Astrocyte (in vitro differentiated cells and primary cell): ENCODE measurements at regions not wholly inside any gene's neighbourhood (a gene's known extent, or its start where the extent isn't known, plus 50 kb on each side); places are given as distances from the start of the nearest gene placed in this dataset.

Experiments used
- DNase-seq: peaks from one replicate; pipeline ENCODE4 v3.0.0-alpha.2; 2010; ENCODE audit warnings: low read depth
- FAIRE-seq: peaks from 2 replicates; lab custom pipeline; 2011; peaks lifted over from hg19 to GRCh38; lab: Jason Lieb, UNC
- H2AFZ ChIP-seq: 2 replicates; pipeline ENCODE4 v1.6.0; 2012; ENCODE audit warnings: low read depth, low read length, inconsistent platforms
- H3K27ac ChIP-seq: 2 replicates; pipeline ENCODE4 v1.5.1; 2011; ENCODE audit warnings: low read depth, low read length, inconsistent platforms
- H3K27me3 ChIP-seq: 2 replicates; pipeline ENCODE4 v1.6.0; 2011; ENCODE audit warnings: low read length, inconsistent platforms; ENCODE audit not compliant: insufficient read depth
- H3K36me3 ChIP-seq: 2 replicates; pipeline ENCODE4 v1.5.1; 2011; ENCODE audit warnings: low read length, inconsistent platforms; ENCODE audit not compliant: insufficient read depth
- H3K4me1 ChIP-seq: 2 replicates; pipeline ENCODE4 v1.5.1; 2011; ENCODE audit warnings: low read length, inconsistent platforms; ENCODE audit not compliant: insufficient read depth
- H3K4me2 ChIP-seq: 2 replicates; pipeline ENCODE4 v1.6.0; 2012; ENCODE audit warnings: low read length, inconsistent platforms
- H3K4me3 ChIP-seq: 2 replicates; pipeline ENCODE4 v1.5.1; 2011; ENCODE audit warnings: low read depth, mild to moderate bottlenecking, low read length, inconsistent platforms; ENCODE audit not compliant: insufficient read depth
- H3K79me2 ChIP-seq: 2 replicates; pipeline ENCODE4 v1.6.0; 2012; ENCODE audit warnings: mild to moderate bottlenecking, low read length, inconsistent platforms; ENCODE audit not compliant: insufficient read depth
- H3K9ac ChIP-seq: 2 replicates; pipeline ENCODE4 v1.6.0; 2012; ENCODE audit warnings: mild to moderate bottlenecking, low read length, inconsistent platforms
- H3K9me3 ChIP-seq: 2 replicates; pipeline ENCODE4 v1.5.1; 2012; ENCODE audit warnings: low read depth, mild to moderate bottlenecking, low read length, inconsistent platforms; ENCODE audit not compliant: insufficient read depth
- H4K20me1 ChIP-seq: 2 replicates; pipeline ENCODE4 v1.6.0; 2012; ENCODE audit warnings: low read length, inconsistent platforms; ENCODE audit not compliant: insufficient read depth
- H3K27ac Mint-ChIP-seq: one replicate; pipeline ENCODE4 v1.8.0; 2021; ENCODE audit warnings: mild to moderate bottlenecking, mixed read lengths; ENCODE audit not compliant: unreplicated experiment
- H3K27me3 Mint-ChIP-seq: one replicate; pipeline ENCODE4 v1.8.0; 2021; ENCODE audit warnings: low read depth, mixed read lengths; ENCODE audit not compliant: unreplicated experiment
- H3K36me3 Mint-ChIP-seq: one replicate; pipeline ENCODE4 v1.8.0; 2021; ENCODE audit warnings: low read depth, mixed read lengths; ENCODE audit not compliant: unreplicated experiment
- H3K4me1 Mint-ChIP-seq: one replicate; pipeline ENCODE4 v1.8.0; 2021; ENCODE audit warnings: low read depth, mixed read lengths; ENCODE audit not compliant: unreplicated experiment
- H3K4me3 Mint-ChIP-seq: one replicate; pipeline ENCODE4 v1.8.0; 2021; ENCODE audit warnings: mild to moderate bottlenecking, moderate library complexity, mixed read lengths; ENCODE audit not compliant: unreplicated experiment
- H3K9me3 Mint-ChIP-seq: one replicate; pipeline ENCODE4 v1.8.0; 2021; ENCODE audit warnings: mild to moderate bottlenecking, mixed read lengths; ENCODE audit not compliant: unreplicated experiment
- EZH2 ChIP-seq: IDR thresholded peaks from 2 replicates; pipeline ENCODE4 v1.6.1; 2012; ENCODE audit warnings: mild to moderate bottlenecking, low read length, inconsistent platforms; ENCODE audit not compliant: insufficient read depth
- TF ChIP-seq, protein P1 (sequence below): IDR thresholded peaks from 2 replicates; pipeline ENCODE4 v1.5.1; 2011; ENCODE audit warnings: low read depth, mild to moderate bottlenecking, inconsistent platforms, low read length, moderate library complexity; ENCODE audit not compliant: insufficient read depth

DNA sequence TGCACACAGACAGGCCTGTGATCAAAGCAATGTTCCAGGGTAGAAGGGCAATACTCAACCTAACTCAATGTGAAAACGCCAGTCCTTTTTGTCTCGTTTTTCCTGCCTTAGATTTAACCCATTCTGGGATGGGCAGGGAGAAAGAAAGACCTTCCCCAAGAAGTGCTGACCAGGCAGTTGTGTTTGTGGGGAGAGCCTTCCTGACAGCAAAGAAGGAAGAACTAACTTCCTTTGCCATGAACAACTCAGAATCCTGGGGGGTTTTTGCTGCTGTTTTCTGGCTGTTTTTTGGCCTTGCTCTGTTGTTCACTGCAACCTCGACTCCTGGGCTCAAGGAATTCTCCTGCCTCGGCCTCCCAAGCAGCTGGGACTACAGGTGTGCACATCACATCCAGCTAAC, 112.0 kb upstream of the RAB4A start:
- no peak overlapping the region for H3K27ac Mint-ChIP-seq
- Histone ChIP-seq H2AFZ (no peak overlapping the region), H3K36me3 (no peaks in the 10 kb centered on the region), H4K20me1 (no peaks in the 10 kb centered on the region), H3K27me3 (peaks cover 4% of the 10 kb centered on the region), H3K4me2 (no peak overlapping the region), H3K9me3 (no peaks in the 10 kb centered on the region), H3K4me3 (no peak overlapping the region), H3K27ac (no peak overlapping the region), H3K9ac (no peak overlapping the region), H3K79me2 (no peaks in the 10 kb centered on the region), H3K4me1 (no peaks in the 10 kb centered on the region)
- H3K9me3 Mint-ChIP-seq = no peaks in the 10 kb centered on the region
- peaks cover 4% of the 10 kb centered on the region for H3K4me1 Mint-ChIP-seq
- no peak for DNase-seq
- no peak for FAIRE-seq
- TF ChIP-seq, protein P1, sequence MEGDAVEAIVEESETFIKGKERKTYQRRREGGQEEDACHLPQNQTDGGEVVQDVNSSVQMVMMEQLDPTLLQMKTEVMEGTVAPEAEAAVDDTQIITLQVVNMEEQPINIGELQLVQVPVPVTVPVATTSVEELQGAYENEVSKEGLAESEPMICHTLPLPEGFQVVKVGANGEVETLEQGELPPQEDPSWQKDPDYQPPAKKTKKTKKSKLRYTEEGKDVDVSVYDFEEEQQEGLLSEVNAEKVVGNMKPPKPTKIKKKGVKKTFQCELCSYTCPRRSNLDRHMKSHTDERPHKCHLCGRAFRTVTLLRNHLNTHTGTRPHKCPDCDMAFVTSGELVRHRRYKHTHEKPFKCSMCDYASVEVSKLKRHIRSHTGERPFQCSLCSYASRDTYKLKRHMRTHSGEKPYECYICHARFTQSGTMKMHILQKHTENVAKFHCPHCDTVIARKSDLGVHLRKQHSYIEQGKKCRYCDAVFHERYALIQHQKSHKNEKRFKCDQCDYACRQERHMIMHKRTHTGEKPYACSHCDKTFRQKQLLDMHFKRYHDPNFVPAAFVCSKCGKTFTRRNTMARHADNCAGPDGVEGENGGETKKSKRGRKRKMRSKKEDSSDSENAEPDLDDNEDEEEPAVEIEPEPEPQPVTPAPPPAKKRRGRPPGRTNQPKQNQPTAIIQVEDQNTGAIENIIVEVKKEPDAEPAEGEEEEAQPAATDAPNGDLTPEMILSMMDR = no peak
- no peak for TF ChIP-seq EZH2
- no peak overlapping the region for H3K4me3 Mint-ChIP-seq
- H3K27me3 Mint-ChIP-seq = peaks cover 49% of the 10 kb centered on the region
- H3K36me3 Mint-ChIP-seq = no peaks in the 10 kb centered on the region

DNA sequence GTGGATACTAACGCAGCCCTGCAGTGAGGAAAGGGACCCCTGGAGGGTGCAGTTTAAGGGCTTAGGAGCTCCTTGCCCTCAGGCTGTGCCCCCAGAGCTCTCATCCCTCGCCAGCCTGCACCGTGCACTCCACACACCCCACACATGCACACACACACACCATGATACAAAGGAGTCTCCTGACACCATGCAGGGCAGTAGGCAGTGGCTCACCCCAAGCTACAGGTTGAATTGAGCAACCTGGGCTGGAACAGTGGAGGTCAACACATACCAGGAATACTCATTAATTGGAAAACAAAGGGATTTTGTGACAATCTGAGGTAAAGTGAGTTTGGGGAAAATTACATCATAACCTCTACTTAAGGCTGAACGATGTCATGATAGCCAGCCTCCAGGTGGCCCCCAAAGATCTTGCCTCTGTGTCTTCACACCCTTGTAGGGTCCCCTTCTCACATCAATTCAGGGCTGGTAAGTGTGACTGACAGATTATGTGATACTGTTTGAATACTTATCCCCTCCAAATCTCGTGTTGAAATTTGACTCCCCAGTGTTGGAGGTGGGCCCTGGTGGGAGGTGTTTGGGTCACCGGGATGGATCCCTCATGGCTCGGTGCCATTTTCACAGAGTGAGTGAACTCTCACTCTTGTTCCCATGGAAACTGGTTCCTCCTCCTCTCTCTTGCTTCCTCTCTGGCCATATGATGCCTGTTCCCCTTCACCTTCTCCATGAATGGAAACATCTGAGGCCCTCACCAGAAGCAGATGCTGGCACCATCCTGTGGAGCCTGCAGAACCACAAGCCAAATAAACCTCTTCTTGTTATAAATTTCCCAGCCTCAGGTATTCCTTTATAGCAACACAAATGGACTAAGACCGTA, 111.0 kb upstream of the RAB4A start:
- H3K27ac ChIP-seq = no peak overlapping the region
- Mint-ChIP-seq H3K27me3 (peaks cover 50% of the 10 kb centered on the region), H3K9me3 (no peaks in the 10 kb centered on the region), H3K36me3 (no peaks in the 10 kb centered on the region), H3K27ac (no peak overlapping the region), H3K4me3 (no peak overlapping the region), H3K4me1 (peaks cover 4% of the 10 kb centered on the region)
- no peak overlapping the region for H3K9ac ChIP-seq
- no peaks in the 10 kb centered on the region for H3K9me3 ChIP-seq
- DNase-seq = no peak
- no peak for TF ChIP-seq EZH2
- TF ChIP-seq, protein P1 = no peak
- no peaks in the 10 kb centered on the region for H3K79me2 ChIP-seq
- H3K4me2 ChIP-seq = no peak overlapping the region
- H3K4me1 ChIP-seq = no peaks in the 10 kb centered on the region
- H2AFZ ChIP-seq = no peak overlapping the region
- no peaks in the 10 kb centered on the region for H3K36me3 ChIP-seq
- no peak overlapping the region for H3K4me3 ChIP-seq
- H3K27me3 ChIP-seq = peaks cover 4% of the 10 kb centered on the region
- no peaks in the 10 kb centered on the region for H4K20me1 ChIP-seq
- no peak for FAIRE-seq

- no peaks in the 10 kb centered on the region for H3K27me3 ChIP-seq
- H3K4me3 ChIP-seq = no peak overlapping the region
- H3K4me3 Mint-ChIP-seq = no peak overlapping the region
- H3K27me3 Mint-ChIP-seq = peaks cover 34% of the 10 kb centered on the region
- no peak overlapping the region for H3K9ac ChIP-seq
- H3K27ac ChIP-seq = no peak overlapping the region
- no peaks in the 10 kb centered on the region for H3K9me3 Mint-ChIP-seq
- H3K4me2 ChIP-seq = no peak overlapping the region
- no peak overlapping the region for H2AFZ ChIP-seq
- H3K4me1 Mint-ChIP-seq = peaks cover 4% of the 10 kb centered on the region
- H3K36me3 ChIP-seq = no peaks in the 10 kb centered on the region
- H3K9me3 ChIP-seq = no peaks in the 10 kb centered on the region
- H4K20me1 ChIP-seq = no peaks in the 10 kb centered on the region
- no peak overlapping the region for H3K27ac Mint-ChIP-seq
- no peaks in the 10 kb centered on the region for H3K4me1 ChIP-seq
- no peaks in the 10 kb centered on the region for H3K36me3 Mint-ChIP-seq
- DNase-seq (no peak), FAIRE-seq (no peak)
- H3K79me2 ChIP-seq = no peaks in the 10 kb centered on the region
- TF ChIP-seq, protein P1 = no peak
- no peak for TF ChIP-seq EZH2
These were observed 109.2 kb upstream of the RAB4A start for GRCh38 chr1:229161740-229162139.
